WTC11 (cell line): ENCODE measurements at regions not wholly inside any gene's neighbourhood (a gene's known extent, or its start where the extent isn't known, plus 50 kb on each side); places are given as distances from the start of the nearest gene placed in this dataset.

ENCODE experiments used
- AR ChIP-seq: fragments of 250-450 bp; sonication (Bioruptor Pico); IDR thresholded peaks from 2 replicates; pipeline ENCODE4 v1.9.0; 2021; ENCODE audit warnings: mild to moderate bottlenecking
- ATF1 ChIP-seq: sonication (generic); formaldehyde crosslinking; IDR thresholded peaks from 2 replicates; pipeline ENCODE4 v1.8.1; 2023; ENCODE audit warnings: mild to moderate bottlenecking, moderate library complexity, missing genetic modification reagents
- CTCF ChIP-seq: fragments of 200-600 bp; IDR thresholded peaks from 2 replicates; pipeline ENCODE4 v1.8.0; 2022; ENCODE audit warnings: antibody characterized with exemption
- E2F1 ChIP-seq: sonication (generic); formaldehyde crosslinking; IDR thresholded peaks from 2 replicates; pipeline ENCODE4 v1.8.0; 2022; ENCODE audit warnings: mild to moderate bottlenecking, missing genetic modification reagents
- FOXJ3 ChIP-seq: sonication (generic); formaldehyde crosslinking; IDR thresholded peaks from 2 replicates; pipeline ENCODE4 v1.9.0; 2021; ENCODE audit warnings: missing genetic modification reagents, mild to moderate bottlenecking, borderline replicate concordance
- FOXK1 ChIP-seq: sonication (generic); formaldehyde crosslinking; IDR thresholded peaks from 2 replicates; pipeline ENCODE4 v1.8.0; 2022; ENCODE audit warnings: mild to moderate bottlenecking, moderate library complexity, missing genetic modification reagents
- JUN ChIP-seq: sonication (generic); formaldehyde crosslinking; IDR thresholded peaks from 2 replicates; pipeline ENCODE4 v1.8.0; 2023; ENCODE audit warnings: mild to moderate bottlenecking, missing genetic modification reagents
- MAX ChIP-seq: sonication (generic); formaldehyde crosslinking; IDR thresholded peaks from 2 replicates; pipeline ENCODE4 v1.8.0; 2022; ENCODE audit warnings: mild to moderate bottlenecking, missing genetic modification reagents
- TCF7 ChIP-seq: sonication (generic); formaldehyde crosslinking; IDR thresholded peaks from 2 replicates; pipeline ENCODE4 v1.8.0; 2022; ENCODE audit warnings: mild to moderate bottlenecking, low read depth, missing genetic modification reagents, moderate library complexity
- ZNF232 ChIP-seq: sonication (generic); formaldehyde crosslinking; IDR thresholded peaks from 2 replicates; pipeline ENCODE4 v1.8.0; 2022; ENCODE audit warnings: mild to moderate bottlenecking, missing genetic modification reagents
- TF ChIP-seq, protein P1 (sequence below): sonication (generic); formaldehyde crosslinking; IDR thresholded peaks from 2 replicates; pipeline ENCODE4 v1.8.0; 2022; ENCODE audit warnings: missing genetic modification reagents
- TF ChIP-seq, protein P2 (sequence below): sonication (generic); formaldehyde crosslinking; IDR thresholded peaks from 2 replicates; pipeline ENCODE4 v1.8.1; 2023; ENCODE audit warnings: mild to moderate bottlenecking, missing genetic modification reagents, borderline replicate concordance
- TF ChIP-seq, protein P3 (sequence below): fragments of 250-450 bp; sonication (Bioruptor Pico); IDR thresholded peaks from 2 replicates; pipeline ENCODE4 v1.9.0; 2021; ENCODE audit warnings: mild to moderate bottlenecking
- TF ChIP-seq, protein P4 (sequence below): sonication (generic); formaldehyde crosslinking; conservative IDR thresholded peaks from 2 replicates; pipeline ENCODE4 v1.8.1; 2023; ENCODE audit warnings: mild to moderate bottlenecking, low read depth, missing genetic modification reagents, moderate library complexity

DNA sequence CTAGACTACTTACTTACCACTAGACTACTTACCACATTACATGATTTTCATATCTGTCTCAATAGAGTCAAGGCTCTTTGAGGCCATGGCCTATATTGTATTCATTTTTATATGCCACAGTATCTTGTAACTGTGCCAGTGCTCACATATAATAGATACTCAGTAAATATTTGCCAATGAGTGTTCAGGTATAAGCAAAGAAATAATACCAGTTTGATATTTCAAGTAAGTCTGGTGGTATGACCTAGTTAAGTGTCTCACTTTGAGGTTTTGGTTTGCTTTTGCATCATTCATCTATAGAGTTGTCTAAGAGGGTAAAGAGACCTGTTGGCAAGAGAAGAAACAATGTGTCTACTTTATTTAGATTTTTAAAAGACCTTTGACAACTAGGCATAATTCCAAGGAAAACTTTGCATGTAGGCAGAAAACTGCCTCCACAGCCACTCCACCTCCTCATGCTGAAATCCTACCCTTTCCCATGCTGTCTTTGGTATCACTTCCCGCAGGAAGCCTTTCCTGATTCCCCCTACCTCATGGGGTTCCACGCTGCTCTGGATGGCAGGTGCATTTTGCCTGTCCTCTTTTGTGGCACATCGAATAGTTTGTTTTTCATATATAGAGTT lies 91.3 kb upstream of the KLHL13 start:
- no peak for TF ChIP-seq ZNF232 (CRISPR knock-in tag)
- no peak for TF ChIP-seq CTCF
- TF ChIP-seq, protein P1, sequence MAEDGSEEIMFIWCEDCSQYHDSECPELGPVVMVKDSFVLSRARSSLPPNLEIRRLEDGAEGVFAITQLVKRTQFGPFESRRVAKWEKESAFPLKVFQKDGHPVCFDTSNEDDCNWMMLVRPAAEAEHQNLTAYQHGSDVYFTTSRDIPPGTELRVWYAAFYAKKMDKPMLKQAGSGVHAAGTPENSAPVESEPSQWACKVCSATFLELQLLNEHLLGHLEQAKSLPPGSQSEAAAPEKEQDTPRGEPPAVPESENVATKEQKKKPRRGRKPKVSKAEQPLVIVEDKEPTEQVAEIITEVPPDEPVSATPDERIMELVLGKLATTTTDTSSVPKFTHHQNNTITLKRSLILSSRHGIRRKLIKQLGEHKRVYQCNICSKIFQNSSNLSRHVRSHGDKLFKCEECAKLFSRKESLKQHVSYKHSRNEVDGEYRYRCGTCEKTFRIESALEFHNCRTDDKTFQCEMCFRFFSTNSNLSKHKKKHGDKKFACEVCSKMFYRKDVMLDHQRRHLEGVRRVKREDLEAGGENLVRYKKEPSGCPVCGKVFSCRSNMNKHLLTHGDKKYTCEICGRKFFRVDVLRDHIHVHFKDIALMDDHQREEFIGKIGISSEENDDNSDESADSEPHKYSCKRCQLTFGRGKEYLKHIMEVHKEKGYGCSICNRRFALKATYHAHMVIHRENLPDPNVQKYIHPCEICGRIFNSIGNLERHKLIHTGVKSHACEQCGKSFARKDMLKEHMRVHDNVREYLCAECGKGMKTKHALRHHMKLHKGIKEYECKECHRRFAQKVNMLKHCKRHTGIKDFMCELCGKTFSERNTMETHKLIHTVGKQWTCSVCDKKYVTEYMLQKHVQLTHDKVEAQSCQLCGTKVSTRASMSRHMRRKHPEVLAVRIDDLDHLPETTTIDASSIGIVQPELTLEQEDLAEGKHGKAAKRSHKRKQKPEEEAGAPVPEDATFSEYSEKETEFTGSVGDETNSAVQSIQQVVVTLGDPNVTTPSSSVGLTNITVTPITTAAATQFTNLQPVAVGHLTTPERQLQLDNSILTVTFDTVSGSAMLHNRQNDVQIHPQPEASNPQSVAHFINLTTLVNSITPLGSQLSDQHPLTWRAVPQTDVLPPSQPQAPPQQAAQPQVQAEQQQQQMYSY (CRISPR knock-in tag), result no peak
- TF ChIP-seq, protein P2, sequence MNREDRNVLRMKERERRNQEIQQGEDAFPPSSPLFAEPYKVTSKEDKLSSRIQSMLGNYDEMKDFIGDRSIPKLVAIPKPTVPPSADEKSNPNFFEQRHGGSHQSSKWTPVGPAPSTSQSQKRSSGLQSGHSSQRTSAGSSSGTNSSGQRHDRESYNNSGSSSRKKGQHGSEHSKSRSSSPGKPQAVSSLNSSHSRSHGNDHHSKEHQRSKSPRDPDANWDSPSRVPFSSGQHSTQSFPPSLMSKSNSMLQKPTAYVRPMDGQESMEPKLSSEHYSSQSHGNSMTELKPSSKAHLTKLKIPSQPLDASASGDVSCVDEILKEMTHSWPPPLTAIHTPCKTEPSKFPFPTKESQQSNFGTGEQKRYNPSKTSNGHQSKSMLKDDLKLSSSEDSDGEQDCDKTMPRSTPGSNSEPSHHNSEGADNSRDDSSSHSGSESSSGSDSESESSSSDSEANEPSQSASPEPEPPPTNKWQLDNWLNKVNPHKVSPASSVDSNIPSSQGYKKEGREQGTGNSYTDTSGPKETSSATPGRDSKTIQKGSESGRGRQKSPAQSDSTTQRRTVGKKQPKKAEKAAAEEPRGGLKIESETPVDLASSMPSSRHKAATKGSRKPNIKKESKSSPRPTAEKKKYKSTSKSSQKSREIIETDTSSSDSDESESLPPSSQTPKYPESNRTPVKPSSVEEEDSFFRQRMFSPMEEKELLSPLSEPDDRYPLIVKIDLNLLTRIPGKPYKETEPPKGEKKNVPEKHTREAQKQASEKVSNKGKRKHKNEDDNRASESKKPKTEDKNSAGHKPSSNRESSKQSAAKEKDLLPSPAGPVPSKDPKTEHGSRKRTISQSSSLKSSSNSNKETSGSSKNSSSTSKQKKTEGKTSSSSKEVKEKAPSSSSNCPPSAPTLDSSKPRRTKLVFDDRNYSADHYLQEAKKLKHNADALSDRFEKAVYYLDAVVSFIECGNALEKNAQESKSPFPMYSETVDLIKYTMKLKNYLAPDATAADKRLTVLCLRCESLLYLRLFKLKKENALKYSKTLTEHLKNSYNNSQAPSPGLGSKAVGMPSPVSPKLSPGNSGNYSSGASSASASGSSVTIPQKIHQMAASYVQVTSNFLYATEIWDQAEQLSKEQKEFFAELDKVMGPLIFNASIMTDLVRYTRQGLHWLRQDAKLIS, result no peak
- TF ChIP-seq E2F1 (CRISPR knock-in tag), result no peak
- TF ChIP-seq AR (CRISPR knock-in tag), result no peak
- TF ChIP-seq FOXK1 (CRISPR knock-in tag), result no peak
- TF ChIP-seq ATF1 (CRISPR knock-in tag), result no peak
- TF ChIP-seq, protein P3, sequence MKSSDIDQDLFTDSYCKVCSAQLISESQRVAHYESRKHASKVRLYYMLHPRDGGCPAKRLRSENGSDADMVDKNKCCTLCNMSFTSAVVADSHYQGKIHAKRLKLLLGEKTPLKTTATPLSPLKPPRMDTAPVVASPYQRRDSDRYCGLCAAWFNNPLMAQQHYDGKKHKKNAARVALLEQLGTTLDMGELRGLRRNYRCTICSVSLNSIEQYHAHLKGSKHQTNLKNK, result no peak
- no peak for TF ChIP-seq TCF7
- no peak for TF ChIP-seq JUN (CRISPR knock-in tag)
- TF ChIP-seq MAX (CRISPR knock-in tag), result no peak
- no peak for TF ChIP-seq FOXJ3 (CRISPR knock-in tag)
- TF ChIP-seq, protein P4, sequence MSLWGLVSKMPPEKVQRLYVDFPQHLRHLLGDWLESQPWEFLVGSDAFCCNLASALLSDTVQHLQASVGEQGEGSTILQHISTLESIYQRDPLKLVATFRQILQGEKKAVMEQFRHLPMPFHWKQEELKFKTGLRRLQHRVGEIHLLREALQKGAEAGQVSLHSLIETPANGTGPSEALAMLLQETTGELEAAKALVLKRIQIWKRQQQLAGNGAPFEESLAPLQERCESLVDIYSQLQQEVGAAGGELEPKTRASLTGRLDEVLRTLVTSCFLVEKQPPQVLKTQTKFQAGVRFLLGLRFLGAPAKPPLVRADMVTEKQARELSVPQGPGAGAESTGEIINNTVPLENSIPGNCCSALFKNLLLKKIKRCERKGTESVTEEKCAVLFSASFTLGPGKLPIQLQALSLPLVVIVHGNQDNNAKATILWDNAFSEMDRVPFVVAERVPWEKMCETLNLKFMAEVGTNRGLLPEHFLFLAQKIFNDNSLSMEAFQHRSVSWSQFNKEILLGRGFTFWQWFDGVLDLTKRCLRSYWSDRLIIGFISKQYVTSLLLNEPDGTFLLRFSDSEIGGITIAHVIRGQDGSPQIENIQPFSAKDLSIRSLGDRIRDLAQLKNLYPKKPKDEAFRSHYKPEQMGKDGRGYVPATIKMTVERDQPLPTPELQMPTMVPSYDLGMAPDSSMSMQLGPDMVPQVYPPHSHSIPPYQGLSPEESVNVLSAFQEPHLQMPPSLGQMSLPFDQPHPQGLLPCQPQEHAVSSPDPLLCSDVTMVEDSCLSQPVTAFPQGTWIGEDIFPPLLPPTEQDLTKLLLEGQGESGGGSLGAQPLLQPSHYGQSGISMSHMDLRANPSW, result no peak
